Left lobe of liver (tissue), 2 donors: ENCODE measurements at regions not wholly inside any gene's neighbourhood (a gene's known extent, or its start where the extent isn't known, plus 50 kb on each side); places are given as distances from the start of the nearest gene placed in this dataset.
"Not testable (repeated sequence)": the region's sequence is repeated elsewhere in the genome, so short reads cannot be mapped to it uniquely, and the experiment has no call there.

Source experiments
- ATAC-seq: fragments of 200-7000 bp; cut with Tn5 transposase; one replicate; pipeline ENCODE4 v1.9.1; 2020; ENCODE audit warnings: mild to moderate bottlenecking, moderate library complexity
- DNase-seq: peaks from one replicate; pipeline ENCODE4 v3.0.0-alpha.2; 2020; ENCODE audit warnings: low spot score
- donor health status: DM: no; HTN: no; CAD: no; lungs with moderate emphysema.
- donor health status: DM: no; HTN: yes; CAD: no.

DNA sequence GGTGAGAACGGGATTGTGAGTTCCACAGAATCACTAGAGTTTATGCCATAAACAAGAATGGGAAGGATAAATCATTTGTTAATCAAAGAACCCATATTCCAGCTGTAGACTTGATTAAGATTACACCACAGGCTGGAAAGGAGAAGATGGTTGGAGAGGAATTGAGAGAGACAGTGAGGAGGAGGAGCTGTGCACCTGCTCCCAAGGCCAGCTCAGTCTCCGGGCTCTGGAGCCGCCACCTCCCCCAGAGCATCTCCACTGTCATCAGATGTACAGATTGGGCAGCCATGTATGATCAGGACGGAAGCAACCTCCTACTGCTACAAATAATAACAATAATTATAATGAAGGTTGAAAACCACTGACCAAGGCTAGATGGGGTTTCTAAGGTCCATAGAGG, 170.0 kb downstream of the MINAR1 start:
- no peak for ATAC-seq
- DNase-seq: no peak

DNA sequence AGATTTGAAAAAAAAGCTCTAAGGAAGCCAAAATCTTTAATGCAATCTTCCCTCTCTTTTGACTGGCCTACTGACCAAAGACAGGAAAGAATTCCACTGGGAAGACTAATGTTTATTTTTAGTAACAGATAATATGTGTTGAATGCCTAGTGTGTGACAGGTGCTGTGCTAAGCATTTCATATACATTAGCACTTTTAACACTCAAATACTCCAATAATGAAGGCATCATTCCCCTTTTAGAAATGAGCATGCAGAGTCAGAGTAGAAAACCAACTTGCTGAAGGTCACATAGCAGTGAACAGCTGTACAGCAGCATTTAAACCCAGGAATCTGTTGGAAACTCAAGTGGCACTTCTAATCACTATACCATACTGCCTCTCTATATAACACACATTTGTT, 170.6 kb downstream of the MINAR1 start:
- no peak for DNase-seq
- no peak for ATAC-seq

DNA sequence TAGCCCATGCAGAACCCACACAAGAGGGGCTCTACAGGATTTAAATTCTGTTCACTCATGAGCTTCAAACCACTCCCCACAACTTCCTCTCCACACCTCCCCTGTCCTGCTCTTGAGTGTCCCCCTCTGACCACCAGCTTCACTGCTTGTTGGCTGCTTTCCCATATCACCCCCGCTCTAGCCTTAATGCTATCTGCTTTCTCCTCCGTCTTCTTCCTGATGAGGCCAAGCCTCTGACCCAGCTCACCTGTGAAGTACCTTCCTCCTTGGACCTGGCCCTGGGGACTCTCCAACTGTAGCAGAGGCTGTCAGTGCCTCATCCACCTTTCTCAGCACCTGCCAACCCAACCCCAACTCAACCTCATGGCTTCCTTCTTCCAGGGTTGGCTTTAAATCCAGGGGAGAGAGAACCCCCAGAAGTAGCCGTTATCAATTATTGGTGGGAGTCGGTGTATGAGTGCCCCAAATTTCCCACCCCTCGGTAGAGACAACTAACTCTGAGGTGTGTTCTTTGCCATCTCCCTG, 174.8 kb downstream of the MINAR1 start:
- no peak for ATAC-seq

DNA sequence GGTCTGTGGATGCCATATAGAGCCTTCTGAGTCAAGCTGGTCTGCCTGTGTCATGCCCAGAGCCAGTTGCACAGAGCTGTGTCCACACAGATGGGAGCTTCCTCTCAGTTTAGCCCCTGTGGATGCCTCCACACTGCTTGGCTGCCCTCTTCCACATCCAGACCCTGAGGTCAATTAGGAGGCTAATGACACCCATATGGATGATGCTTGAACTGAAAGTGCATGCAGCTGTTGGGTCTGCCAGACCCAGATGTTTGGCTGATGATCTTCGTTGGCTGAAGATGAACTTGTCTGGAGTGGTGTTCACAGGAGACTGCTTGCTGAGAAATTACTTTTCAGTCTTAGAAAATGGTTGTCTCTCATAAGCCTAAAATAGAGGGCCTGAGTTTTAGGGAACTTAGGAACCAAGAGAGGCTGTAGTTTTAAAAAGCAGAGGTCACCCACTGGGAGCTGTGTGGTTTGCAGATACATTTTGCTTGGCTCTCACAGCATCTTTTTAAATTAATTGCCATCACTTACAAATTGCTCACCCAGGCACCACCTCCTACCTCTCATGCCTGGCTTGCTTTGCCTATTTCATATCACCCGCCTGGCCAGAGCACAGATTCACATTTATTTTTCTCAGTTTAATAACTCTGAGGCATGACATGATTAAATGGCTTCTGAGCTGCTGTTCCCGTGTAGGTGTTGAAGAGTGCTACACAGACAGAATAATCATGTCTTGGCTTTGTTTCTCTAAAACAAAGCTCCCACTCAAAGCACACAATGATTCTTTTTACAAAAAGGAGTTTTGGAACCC, 176.1 kb downstream of the MINAR1 start:
- DNase-seq (no peak), ATAC-seq (no peak)

More for the DNA sequence above, 174.8 kb downstream of the MINAR1 start:
- no peak for DNase-seq

DNA sequence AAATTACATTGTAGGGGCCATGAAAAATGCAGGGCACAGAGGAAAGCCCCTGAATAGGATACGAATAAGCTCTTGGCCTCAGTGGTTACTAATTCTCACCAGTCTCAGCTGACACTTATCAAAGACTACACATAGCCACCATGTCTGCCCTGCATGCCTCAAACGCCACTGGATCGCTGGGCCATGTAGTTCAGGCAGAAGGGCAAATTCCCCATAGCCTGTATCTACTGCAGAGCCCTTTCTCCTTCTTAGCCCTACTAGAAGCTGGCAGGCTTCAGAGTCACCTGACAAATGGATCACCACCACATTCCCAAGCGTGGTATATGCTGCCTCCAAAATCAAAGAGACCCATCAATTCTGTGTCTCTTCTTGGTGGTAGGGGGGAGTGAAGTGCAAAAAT, 177.4 kb downstream of the MINAR1 start:
- DNase-seq (no peak), ATAC-seq (no peak)

DNA sequence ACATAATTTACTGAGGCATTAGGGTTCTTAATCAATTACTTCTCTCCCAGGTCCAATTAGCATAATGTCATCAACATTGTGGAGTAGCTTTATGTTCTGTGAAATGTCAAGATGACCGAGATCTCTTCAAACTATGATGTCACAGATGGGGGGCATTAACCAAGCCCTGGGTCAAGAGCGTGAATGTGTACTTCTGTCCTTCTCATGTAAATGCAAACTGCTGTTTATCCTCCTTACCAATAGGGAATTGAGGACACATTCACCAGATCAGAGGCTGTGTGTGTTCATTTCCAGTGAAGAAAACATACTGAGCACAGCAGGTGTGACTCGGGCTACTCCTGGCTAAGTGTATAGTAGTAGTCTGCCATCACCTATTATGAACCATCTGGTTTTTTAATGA, 177.9 kb downstream of the MINAR1 start:
- ATAC-seq (no peak), DNase-seq (no peak)

DNA sequence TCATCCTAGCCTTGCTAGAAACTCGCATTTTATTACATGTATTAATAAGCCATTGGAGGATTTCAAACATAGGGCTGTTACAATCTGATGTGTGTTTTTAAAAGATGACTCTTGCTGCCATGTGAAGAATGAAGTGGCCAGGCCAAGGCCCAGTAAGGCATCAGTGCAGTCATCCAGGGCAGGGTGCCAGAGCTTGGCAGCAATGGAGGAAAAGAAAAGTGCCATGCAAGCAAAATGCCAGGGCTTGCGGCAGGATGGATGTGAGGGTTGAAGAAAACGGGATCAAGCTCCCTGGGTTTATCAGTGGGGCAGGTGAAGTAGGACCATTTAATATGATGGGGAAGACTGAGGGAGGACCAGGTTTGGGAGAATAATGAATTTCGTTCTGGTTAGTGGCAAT, 183.6 kb downstream of the MINAR1 start:
- DNase-seq (no peak), ATAC-seq (no peak)

DNA sequence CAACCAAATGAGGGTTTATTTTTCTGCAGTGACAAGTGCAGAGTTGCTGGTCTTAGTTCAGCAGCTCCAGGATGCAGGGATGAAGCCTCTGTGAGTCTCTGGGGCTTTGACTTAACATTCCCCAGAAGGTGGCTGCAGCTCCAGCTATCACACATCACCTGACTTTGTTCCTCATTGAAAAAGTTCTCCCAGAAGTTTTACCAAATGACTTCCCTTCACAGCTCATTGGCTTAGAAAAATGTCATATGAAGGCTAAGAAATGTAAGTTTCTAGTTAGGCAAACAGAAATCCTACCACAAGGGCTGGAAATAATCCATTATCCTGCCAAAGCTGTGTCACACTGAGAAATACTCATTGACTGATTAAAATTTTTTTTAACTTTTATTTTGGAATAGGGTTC, 184.9 kb downstream of the MINAR1 start:
- DNase-seq (no peak), ATAC-seq (no peak)

DNA sequence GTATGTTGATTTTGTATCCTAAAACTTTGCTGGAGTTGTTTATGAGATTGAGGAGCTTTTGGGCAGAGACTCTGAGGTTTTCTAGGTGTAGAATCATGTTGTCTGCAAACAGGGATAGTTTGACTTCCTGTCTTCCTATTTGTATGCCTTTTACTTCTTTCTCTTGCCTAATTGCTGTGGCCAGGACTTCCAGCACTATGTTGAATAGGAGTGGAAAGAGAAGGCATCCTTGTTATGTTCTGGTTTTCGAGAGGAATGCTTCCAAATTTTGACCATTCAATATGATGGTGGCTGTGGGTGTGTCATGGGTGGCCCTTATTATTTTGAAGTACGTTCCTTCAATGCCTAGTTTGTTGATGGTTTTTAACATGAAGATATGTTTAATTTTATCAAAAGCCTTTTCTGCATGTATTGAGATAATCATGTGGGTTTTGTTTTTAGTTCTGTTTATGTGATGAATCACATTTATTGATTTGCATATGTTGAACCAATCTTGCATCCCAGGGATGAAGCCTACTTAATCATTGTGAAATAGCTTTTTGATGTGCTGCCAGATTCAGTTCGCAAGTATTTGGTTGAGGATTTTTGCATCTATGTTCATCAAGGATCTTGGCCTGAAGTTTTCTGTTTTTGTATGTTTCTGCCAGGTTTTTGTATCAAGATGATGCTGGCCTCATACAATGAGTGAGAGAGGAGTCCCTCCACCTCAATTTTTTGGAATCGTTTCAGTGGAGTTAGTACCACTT, 188.1 kb downstream of the MINAR1 start:
- DNase-seq: no peak
- ATAC-seq: no peak

DNA sequence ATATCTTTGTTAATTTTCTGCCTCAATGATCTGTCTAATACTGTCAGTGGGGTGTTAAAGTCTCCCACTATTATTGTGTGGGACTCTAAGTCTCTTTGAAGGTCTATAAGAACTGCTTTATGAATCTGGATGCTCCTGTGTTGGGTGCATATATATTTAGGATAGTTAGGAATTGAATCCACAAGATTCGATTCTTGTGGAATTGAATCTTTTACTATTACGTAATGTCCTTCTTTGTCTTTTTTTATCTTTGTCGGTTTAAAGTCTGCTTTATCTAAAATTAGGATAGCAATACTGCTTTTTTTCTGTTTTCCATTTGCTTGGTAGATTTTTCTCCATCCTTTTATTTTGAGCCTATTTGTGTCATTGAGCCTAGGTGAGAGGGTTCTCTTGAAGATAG, 189.7 kb downstream of the MINAR1 start:
- ATAC-seq, DNase-seq: not testable (repeated sequence)

DNA sequence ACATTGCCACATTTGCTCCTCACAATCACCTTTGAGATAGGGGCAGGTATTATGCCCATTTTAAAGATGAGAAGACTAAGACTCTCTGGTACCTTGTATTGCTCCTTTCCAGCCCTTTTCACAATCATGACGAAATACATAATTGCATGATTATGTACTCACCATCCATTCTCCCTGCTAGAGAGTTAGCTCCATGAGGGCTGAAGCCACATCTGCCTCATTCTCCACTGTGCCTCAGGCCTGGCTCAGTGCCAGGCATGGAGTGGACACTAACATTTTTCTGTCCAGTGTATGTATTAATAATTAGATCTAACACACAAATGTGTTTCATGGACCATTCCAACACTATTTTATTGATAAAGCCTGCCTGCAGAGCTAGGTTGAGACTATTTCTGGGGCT, 191.4 kb downstream of the MINAR1 start:
- DNase-seq (no peak), ATAC-seq (no peak)

DNA sequence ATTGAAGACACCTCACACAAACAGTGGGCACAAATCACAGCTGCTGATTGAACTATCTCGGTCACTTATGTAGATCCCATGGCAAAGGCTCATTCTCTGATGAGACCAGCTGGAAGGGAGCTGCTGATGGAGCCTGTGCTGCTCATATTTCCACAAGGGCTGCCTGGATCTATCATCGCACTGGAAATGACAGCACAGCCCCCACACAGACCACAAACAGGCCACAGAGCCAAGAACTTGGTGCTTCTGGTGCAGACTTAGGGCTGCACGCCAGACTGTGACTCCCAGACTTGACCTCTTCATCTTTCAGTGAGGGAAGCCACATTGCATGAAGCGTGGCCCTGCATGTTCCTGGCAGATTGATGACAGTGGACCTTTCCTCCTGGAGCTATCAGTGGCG, 197.6 kb downstream of the MINAR1 start:
- DNase-seq: no peak
- ATAC-seq: no peak

DNA sequence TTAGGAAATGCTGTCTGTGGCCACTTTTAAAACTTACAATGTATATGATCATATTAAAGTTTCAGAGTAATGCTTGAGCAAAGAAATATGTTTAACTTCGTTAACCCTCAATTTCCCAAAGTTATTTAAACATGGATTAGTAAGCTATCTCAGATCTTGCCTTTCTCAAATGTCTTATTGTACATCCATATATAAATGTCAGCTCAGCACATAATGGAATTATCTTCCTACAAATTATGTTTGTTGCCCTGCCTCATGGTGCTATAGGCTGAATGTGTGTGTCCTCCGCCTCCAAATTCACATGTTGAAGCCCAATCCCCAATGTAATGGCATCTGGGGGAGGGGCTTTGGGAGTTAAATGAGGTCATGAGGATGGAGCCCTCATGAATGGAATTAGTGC, 200.3 kb downstream of the MINAR1 start:
- ATAC-seq: no peak
- DNase-seq: no peak

DNA sequence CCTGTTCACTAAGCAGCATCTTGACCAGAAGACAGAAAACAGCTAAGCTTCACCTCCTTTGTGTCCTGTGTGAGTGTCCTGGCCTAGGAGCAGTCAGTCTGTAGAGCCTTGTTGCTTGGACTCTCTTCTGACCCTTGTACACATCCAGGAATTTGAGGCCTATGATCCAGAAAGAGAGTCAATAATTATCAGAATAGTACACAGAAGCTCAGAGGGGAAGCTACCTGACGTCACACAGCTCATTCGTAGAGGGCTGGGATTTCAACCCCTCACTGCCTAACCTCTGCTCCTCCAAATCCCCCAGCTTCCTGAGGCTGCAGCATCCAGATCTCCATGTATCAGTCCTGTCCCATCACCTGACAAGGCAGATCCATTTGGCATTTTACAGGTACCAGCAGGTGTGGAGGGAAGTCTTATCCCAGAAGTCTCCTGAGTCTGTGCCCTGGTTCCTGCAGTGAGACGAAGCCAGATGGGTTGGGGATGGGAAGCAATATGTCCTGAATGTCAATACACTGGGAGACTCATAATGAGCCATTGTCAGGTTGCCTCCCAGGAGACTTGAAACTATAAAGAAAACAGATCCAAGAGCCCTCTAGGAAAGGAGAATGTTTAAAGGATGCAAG, 203.1 kb downstream of the MINAR1 start:
- ATAC-seq: peak; percentile 97

DNA sequence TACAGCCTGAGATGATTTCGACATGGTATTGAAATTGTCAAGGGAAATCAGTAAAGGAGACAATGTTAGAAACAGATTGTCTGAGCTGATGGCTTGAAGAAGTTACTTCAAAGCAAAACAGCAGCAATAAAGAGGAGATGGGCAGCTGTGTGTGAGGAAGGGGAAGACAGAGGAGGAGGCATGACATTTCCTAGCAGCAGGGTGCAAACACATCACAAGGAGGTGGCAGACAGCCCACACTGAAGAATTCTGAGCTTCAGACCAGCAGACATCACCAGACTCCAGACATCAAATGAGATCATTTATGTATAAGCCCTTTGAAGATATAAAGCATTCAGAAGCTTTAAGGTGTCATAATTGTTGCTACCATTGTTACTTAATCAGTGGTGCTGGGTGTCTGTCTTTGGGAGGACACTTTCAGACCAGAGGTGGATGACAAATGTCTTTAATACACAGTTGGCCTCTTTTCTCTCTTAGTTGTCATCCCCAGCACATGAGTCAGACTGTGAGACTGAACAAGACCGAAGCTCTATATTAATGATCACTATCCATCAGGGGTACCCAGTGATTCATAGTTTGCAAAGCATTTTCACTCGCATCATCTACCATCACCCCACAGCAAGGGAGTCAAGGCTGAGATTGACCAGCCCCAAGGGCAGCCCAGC, 203.9 kb downstream of the MINAR1 start:
- ATAC-seq (no peak), DNase-seq (no peak)

More for the DNA sequence above, 203.1 kb downstream of the MINAR1 start:
- DNase-seq: peak; percentile 53

DNA sequence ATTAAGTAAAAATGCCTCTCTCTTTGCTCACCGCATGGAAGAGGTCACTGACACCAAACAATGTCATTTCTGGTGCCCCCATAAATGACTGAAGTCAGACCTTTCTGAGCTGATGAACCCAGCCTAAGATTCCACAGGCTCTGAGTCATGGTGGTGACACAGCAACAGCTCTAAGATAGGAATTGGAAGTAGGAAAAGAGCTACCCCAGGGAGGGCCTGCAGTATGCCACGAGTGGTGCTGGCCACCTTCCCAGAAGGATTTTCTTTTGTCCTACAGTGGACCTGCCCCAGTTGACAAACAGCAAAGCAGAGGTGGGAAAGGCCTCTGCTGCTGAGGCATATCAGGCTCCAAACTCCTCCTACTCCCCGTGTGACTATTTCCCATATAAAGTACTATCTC, 208.1 kb downstream of the MINAR1 start:
- ATAC-seq (no peak), DNase-seq (no peak)

DNA sequence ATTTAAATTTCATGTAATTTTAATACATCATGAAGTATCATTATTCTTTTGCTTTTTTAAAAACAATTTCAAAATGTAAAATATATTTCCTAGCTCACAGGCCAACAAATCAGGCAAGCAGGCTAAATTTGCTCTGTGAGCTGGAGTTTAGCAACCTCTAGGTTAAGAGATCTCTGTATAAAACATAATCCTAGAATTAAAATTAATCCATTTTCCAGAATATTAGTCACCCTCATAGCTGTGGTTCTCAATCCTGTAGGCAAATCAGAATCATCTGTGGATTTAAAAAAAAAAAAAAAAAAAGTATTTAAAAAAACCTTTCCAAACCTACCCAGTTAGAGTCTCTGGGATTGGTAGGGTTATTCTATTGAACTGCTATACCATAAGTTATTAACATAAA, 209.7 kb downstream of the MINAR1 start:
- DNase-seq (no peak), ATAC-seq (no peak)

DNA sequence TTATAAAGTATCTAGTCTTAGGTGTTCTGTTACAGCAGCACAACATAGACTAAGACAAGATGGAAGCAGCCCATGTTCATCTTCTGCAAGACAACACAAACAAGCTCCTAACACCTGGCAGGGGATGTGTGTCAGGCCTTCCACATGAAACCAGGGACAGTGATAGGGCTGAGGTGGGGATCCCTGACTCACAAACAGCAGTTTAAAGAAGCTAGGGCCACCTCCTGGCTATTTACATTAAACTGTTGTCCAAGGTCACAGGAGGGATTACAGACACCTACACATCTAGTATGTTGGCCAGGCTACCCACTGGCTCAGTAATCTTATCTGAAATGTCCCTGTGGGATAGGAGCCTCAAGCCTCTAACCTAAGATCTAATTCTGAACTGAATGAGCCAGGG, 211.3 kb downstream of the MINAR1 start:
- ATAC-seq: no peak

DNA sequence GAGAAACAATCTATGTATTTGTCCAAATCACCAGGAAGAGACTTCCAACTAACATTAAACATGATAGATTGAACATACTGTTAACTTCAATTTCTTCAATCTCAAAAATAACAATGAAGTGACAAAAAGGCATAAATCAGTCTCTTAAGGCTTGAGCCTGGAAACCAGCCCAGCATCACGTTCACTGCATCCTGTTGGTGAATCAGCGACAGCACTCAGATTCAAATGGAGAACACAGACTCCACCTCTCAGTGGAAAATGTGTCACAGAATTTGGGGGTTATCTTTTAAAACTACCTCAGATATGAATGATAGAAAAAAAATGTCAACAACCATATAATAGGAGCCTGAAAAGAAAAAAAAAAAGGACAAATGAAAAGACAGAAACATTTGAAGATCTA, 212.0 kb downstream of the MINAR1 start:
- no peak for ATAC-seq
- DNase-seq: no peak

More for the DNA sequence above, 211.3 kb downstream of the MINAR1 start:
- DNase-seq: no peak

DNA sequence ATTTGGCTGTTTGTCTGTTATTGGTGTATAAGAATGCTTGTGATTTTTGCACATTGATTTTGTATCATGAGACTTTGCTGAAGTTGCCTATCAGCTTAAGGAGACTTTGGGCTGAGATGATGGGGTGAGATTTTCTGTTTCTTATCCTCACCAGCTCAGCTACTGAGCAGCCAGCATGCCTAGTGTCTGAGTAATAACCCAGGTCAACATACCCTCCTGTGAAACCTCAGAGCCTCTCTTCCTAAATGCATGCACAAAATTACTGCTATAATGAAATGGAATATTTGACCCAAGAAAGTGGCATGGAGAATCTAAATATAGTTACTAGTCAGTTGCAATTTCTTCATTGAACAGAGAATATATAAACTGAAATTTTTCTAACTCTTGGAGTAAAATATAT, 220.8 kb downstream of the MINAR1 start:
- not testable (repeated sequence) for ATAC-seq, DNase-seq

DNA sequence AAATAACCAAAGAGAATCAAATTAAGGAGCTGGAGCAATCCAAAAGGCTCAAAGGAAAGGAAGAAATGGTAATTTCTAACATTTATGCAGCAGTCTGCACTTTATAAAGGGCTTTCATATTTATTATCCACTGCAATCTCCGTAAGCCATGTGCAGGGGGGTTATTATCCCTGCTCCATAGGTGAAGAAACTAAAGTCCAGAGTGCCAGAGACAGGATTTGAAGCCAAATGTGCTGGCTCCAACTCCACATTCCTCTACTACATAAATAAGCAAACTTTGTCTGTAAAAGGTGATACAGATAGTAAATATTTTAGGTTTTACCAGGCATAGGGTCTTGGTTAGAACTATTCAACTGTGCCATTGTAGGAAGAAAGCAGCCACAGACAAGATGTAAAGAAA, 221.4 kb downstream of the MINAR1 start:
- DNase-seq (no peak), ATAC-seq (no peak)
